ENCODE measurements at regions not wholly inside any gene's neighbourhood (a gene's known extent, or its start where the extent isn't known, plus 50 kb on each side); places are given as distances from the start of the nearest gene placed in this dataset.
A peak's percentile ranks its signal among the peaks of the same experiment; 100 is the strongest.

GRCh38 chr13:82766732-82767321 lies 1115.4 kb downstream of the SLITRK1 start:
- DNase-seq, result peak; percentile 52 to 60

DNA sequence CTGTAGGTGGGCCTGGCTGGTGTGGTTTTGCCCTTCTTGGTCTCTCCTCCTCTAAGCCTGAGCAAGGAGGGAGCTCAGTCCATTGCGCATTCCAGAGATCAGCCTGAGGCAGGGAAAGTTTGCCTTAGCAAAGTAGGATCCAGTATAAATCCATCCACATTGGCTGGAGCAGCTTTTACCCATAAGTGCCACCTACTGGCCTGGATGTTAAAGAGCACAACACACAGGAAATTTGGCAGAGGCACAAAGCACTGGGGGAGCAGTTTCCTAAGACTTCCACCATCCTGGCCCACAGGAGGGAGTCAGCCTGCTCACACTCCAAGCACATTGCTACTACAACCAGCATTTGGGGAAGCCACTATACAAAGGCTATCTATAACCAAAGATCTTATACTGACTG lies 1124.2 kb downstream of the SLITRK1 start:
- peak in 1 of 2 experiments; percentile 44 for DNase-seq

- no peak for DNase-seq
These were observed 1131.1 kb downstream of the SLITRK1 start for GRCh38 chr13:82751206-82751605.

GRCh38 chr13:82749551-82749950 lies 1132.7 kb downstream of the SLITRK1 start:
- DNase-seq, result no peak

DNA sequence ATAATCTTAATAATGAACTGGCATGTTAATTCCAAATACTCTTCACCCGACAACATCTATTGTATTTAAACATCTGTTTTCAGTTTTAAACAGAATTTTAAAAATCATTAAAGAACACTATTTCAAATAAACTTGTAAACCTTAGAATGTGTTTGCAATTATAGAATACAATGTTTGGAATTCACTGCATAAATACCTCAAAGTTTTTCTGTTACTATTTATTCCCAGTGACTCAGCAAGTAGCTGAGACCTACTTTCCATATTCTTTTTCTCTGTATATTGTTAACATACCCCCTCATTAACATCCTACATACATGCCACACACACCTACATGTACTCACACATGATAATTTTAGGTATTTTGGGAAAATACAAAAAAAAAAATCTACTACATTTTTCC lies 1134.3 kb downstream of the SLITRK1 start:
- DNase-seq, result no peak

DNA sequence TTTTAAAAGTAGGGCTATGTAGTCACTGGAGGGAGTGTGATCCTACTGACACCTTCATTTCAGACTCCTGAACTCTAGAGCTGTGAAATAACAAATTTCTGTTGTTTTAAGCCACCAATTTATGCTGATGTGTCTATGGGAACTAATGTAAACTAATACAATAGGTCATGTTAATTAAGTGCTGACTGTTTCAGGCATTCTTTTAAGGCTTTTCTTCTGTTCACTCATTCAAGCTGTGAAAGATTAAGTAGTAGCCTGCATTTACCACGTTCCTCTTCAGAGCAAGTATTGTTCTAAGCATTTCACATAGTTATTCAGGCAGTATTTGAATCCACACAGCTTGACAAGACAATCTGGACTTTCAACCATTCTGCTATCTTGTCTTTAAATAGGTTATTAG lies 1135.0 kb downstream of the SLITRK1 start:
- DNase-seq, result no peak

GRCh38 chr13:82740442-82740841 lies 1141.8 kb downstream of the SLITRK1 start:
- no peak for DNase-seq

GRCh38 chr13:82739881-82740280 lies 1142.4 kb downstream of the SLITRK1 start:
- DNase-seq, result no peak

DNA sequence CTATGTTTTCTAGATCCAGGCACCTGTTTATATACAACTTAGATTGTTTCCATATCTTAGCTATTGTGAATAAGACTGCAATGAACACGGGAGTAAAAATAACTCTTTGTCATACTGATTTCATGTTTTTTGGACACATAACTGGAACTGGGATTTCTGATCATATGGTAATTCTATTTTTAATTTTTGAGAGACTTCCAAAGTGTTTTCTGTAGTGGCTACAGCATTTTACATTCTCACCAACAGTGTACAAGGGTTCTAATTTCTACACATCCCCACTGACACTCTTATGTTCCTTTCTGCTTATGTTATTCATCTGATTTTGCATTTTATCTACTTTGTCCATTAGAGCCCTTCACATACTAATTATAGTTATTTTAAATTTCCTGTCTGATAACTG lies 1152.9 kb downstream of the SLITRK1 start:
- no peak for DNase-seq

DNA sequence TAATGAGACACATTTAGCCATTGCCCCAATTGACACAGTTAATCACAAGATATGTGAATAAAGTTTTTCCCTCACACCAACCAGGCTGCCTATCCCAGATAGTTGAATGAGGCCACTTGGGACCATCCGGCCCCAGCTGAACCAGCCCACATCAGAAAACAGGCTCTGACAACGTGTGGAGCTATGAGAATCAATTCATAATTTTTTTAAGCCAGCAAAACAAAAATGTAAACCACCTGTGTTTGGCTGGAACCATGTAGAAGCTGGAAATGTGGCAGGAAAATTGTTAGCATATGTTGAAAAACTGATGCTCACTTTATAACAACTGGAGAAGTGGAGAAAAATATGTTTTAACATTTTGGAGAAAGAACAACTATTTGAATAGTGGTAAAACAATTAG lies 1161.3 kb downstream of the SLITRK1 start:
- DNase-seq, result no peak

DNA sequence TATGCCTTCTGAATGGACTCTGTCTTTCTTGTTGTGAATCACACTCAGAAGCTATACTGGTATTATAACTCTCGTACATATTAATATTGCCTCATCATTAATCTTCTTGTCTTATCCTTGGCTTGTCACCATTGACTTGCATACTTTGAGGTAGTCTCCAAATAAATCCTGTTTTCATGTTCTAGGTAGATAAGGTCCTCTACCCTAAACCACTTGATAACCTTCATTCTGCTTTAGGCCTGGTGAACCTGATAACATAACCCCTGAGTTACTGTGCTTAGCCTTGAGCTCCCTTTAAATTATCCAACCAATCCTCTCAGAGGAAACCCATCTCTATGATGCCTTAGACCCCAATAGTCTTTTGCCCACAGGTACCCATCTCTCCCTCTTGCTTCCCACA lies 1162.3 kb downstream of the SLITRK1 start:
- DNase-seq, result no peak

GRCh38 chr13:82717249-82717648 lies 1165.0 kb downstream of the SLITRK1 start:
- DNase-seq, result no peak

DNA sequence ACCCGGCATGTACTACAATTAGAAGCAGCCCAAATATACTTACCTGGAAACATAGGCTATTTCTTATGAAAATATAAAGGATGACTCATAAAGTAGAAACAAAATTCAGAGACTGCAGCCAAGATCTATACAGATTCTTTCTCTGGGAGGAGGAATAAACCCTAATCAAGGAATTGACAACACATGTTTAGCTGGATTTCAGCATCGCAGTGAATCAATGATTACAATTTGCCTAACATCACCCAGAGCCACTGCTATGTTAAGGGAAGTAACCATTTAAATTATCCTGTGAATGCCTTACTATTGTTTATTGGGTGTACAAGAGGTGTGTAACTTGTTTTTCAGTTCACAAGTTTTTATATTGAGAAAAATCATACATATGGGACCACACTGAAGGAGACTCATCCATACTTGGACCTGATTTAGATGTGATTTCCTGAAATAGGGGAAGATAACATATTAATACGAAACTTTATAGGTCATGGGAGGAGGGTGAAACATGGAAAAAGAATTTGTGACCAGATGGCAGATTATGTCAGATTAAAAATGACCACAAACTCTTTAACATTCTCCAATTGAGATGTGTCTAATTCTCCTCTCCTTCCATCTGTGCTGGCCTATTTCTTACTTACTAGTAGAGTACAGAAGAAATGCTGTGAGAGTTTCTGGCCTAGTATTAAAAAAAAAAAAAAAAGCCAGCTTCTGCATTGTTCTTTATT lies 1168.4 kb downstream of the SLITRK1 start:
- no peak for DNase-seq

DNA sequence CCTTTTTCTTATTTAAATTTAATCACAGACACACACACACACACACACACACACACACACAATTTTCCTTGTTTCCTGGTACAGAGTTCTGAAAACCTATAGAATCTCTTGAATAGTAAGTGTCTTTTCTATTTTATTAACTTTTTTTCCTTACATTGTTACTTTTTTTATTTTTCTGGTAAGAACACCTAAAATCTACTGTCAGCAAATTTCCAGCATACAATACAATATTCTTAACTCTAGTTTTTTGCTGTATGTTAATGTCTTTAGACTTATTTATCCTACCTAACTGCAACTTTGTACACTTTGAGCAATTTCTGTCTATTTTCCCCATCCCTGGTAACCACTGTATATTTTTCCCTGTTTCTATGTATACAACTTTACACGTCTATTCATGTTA lies 1179.8 kb downstream of the SLITRK1 start:
- no peak for DNase-seq

DNA sequence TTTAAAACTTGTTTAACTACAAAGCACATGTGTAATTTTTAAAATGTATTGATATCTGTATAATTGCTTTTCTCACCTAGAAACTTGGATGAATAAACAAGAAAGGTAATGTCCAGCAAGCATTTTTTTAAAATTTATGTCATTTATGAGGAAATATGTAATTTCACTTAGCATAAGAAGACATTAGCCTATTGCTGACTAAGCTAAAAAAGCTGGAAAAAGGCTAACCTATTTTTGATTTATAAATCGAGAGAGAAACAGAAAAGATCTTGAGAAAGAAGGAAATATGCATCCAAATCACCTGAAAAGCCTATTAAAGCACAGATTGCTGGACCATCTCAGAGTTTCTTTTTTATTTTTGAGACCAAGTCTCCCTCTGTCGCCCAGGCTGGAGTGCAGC lies 1181.3 kb downstream of the SLITRK1 start:
- no peak for DNase-seq

DNA sequence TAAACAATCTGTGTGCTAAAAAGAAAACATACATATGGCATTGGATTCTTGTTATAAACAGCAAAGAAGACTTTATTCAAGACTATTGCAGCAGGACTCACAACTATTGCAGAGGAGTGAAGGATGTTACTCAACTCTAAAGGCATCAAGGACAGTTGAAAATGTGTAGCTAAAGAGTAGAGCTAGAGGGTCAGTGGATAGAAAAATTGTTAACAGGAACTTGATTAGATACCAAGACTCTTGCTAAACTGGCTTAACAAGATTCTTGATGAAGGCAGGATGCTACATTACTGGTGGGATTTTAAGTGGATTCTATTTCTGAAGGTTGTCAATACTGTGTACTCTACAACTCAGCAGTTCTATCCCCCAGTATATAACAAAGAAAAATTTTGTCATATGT lies 1183.3 kb downstream of the SLITRK1 start:
- DNase-seq, result peak; percentile 19 to 24

DNA sequence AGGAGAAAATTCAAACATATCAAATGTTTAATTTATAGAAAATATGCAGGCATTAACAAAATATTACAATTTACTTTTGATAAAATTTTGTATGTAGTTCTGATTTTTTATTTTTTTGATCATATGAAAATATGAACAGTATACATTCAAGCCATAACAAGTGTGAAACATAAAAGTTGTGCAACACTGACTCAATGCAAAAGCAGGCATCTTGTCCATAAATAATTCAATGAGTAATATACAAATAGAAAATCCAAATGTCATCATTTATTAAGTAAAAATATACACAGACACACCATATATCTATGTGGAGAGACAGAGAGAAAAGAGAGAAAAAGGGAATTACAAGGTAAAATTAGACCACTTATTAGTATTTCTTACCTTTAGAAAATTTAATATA lies 1183.9 kb downstream of the SLITRK1 start:
- no peak for DNase-seq

GRCh38 chr13:82693607-82694006 lies 1188.7 kb downstream of the SLITRK1 start:
- DNase-seq, result no peak

DNA sequence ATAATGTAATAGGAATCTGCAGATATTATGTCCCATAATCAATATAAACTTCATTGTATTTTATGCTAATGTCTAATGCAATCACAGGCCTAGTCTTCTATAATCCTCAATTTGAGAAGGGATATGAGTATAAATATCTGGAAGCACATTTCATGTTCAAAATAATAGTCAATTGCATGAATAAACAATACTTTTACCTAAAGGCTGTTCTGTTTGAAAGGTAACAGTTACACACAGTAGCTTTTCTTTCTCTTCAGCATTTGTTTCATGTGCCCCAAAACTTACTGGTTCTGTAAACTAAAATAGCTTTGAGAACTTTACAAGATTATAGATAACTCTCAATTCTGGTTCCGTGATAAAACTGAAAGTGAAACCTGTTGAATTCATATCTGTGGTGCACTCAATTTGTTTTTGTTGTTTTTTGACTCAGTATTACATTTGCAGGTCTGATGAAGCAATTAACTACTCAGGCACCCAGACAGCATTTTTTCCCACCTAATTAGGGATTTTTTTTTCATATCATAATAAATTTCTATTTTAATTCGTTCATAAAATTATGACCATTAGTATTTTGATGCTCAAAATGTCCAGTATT lies 1193.8 kb downstream of the SLITRK1 start:
- DNase-seq, result peak; percentile 21 to 25

DNA sequence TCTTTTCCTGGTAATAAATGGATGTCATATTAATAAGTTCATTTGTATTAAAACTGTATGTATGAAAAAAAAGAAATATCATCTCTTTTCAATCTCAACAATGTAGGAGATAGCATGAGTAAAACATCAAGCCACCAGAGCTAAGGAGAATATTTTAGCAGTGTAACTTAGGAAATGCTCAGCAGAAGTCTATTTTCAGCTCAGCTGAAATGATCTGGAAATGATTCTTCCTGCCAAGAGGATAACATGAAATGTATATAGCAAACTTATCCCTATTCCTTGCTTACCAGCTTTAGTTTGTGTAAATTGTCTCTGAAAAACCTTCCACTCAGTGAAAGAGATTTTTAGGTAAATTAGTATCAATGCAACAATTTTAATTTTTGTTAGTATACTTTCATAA lies 1194.4 kb downstream of the SLITRK1 start:
- no peak for DNase-seq

DNA sequence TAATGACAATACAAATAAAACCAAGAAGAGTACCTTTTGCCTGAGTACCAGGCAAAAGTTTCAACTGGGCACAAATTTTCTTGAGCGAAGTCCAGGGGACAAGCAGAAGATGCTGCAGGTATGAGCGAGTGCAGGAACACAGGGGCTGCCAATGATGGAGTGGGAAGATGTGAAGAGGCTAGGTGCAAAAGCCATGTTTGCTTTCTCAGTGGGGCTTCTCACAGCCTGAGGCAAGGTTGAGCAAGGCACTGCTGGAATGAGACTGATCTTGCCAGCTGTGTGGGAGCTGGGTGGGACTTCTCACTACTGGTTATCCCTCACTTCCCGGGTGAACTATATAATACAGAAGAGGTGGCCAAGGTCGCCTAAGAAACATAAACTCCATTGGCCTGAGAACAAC lies 1200.7 kb downstream of the SLITRK1 start:
- no peak for DNase-seq

GRCh38 chr13:82678052-82678451 lies 1204.2 kb downstream of the SLITRK1 start:
- no peak for DNase-seq

DNA sequence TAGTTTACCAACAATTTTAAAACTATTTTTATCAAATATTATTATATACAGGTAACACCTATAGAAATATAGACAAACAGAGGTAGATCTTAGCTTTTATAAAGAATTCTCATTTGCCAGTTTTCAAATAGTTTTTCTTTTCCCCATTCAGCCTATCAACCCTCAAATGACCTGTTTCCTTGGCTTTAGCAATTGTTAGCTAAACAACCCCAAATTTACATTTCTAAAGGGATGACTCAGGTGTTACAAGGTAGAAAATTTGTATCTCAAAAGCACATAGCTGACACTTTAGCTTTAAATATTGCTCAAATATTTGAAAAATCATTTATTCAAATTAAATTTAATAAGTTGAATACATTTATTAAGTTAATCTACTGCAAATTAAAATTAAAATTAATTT lies 1207.2 kb downstream of the SLITRK1 start:
- DNase-seq, result no peak

DNA sequence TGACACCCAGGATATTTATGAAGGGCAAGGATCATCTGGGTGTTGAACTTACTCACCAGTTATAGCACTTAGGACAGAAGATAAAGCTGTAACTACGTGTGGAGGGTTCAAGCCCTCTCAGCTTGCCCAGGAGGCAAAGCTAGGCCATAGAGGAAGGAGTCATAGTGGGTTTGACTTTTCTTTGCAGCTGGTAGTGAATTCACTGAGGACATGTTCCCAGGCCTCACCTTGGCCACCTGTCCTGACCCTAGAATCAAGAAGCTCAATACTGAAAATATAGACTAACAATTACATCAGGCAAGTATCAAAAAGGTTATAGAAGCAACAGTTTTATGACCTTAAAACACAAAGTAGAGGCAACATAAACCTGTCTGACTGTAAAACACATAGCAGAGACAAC lies 1207.7 kb downstream of the SLITRK1 start:
- no peak for DNase-seq

- no peak for DNase-seq
These were observed 1210.0 kb downstream of the SLITRK1 start for GRCh38 chr13:82672248-82672647.

Measured in AML-193 (cell line).